ENCODE measurements at regions not wholly inside any gene's neighbourhood (a gene's known extent, or its start where the extent isn't known, plus 50 kb on each side); places are given as distances from the start of the nearest gene placed in this dataset.

GRCh38 chr5:165349735-165350134 is 1844.3 kb downstream of the MAT2B start:
- no peaks in the 10 kb centered on the region for H3K9me3 ChIP-seq (replicated peaks in 1 of 3)
- no peaks in the 10 kb centered on the region for H3K36me3 ChIP-seq (replicated peaks in 1 of 2)
- no peaks in the 10 kb centered on the region for H3K27me3 ChIP-seq
- H3K27ac ChIP-seq, result no peak overlapping the region
- DNase-seq, result no peak
- H3K4me3 ChIP-seq, result no peak overlapping the region
- no peak for TF ChIP-seq CTCF (IDR thresholded peaks at IDR 0.05)
- intact Hi-C loops (cut with DNase I), result no loop called here
- 57 to 74% (median 64%) methylated on average over 1 of the region's 1 CpG for WGBS, 4 donors
- H3K4me1 ChIP-seq (replicated peaks in 1 of 2), result no peaks in the 10 kb centered on the region

GRCh38 chr5:165351342-165351741 is 1845.9 kb downstream of the MAT2B start:
- Histone ChIP-seq H3K36me3 (replicated peaks in 1 of 2) (no peaks in the 10 kb centered on the region), H3K4me1 (replicated peaks in 1 of 2) (no peaks in the 10 kb centered on the region), H3K4me3 (no peak overlapping the region), H3K9me3 (replicated peaks in 1 of 3) (no peaks in the 10 kb centered on the region), H3K27ac (no peak overlapping the region), H3K27me3 (no peaks in the 10 kb centered on the region)
- intact Hi-C loops (cut with DNase I), result no loop called here
- TF ChIP-seq POLR2A (IDR thresholded peaks at IDR 0.05), result no peak
- TF ChIP-seq CTCF (IDR thresholded peaks at IDR 0.05), result no peak
- DNase-seq, result no peak
- 74 to 83% (median 75%) methylated on average over 5 of the region's 5 CpGs for WGBS, 4 donors

- no peak overlapping the region for H3K4me3 ChIP-seq
- intact Hi-C loops (cut with DNase I), result no loop called here
- no peaks in the 10 kb centered on the region for H3K9me3 ChIP-seq (replicated peaks in 1 of 3)
- H3K36me3 ChIP-seq (replicated peaks in 1 of 2), result no peaks in the 10 kb centered on the region
- H3K27me3 ChIP-seq, result no peaks in the 10 kb centered on the region
- H3K27ac ChIP-seq, result no peak overlapping the region
- WGBS, 4 donors, result 50 to 54% (median 52%) methylated on average over 4 of the region's 4 CpGs
- DNase-seq, result no peak
- TF ChIP-seq POLR2A (IDR thresholded peaks at IDR 0.05) (no peak), CTCF (IDR thresholded peaks at IDR 0.05) (no peak)
- H3K4me1 ChIP-seq (replicated peaks in 1 of 2), result no peaks in the 10 kb centered on the region
Measured at GRCh38 chr5:165360366-165360765, 1854.9 kb downstream of the MAT2B start.

DNA sequence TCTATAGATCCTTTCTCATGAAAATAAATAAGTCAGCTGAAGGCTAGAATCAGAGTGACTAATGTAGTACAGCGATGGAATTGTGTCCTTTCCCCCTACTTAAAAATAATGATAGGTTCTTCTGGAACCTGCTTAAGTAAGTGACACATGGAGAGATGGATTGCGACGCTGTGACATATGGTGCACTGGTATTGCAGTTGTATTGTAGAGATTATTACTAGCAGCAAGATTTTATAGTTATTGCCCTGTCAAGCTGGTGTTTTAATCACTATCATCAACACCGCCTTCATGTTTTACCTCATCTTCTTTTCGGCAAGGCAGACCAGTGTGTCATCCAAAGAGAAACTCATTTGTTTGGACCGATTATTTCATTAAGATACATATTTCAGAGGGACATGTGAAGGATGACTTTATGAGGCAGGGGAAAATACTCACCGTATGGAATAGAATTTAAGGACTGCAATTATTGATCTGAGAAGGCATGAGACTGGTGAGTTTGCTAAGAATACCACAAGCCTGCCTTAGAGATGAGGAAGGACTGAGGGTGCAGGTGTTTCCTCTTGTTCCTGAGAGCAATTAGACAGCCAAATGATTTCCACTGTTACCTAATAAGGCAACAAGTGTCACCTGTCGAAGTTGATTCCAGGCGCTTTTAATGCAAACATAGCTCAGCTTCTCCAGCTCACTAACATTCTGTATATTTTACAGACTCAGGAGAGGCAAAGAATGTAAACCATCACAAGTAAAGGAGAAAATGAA is 1855.5 kb downstream of the MAT2B start:
- Histone ChIP-seq H3K27ac (no peak overlapping the region), H3K36me3 (replicated peaks in 1 of 2) (no peaks in the 10 kb centered on the region), H3K9me3 (replicated peaks in 1 of 3) (no peaks in the 10 kb centered on the region), H3K4me1 (replicated peaks in 1 of 2) (no peaks in the 10 kb centered on the region), H3K4me3 (no peak overlapping the region), H3K27me3 (no peaks in the 10 kb centered on the region)
- TF ChIP-seq CTCF (IDR thresholded peaks at IDR 0.05) (no peak), POLR2A (IDR thresholded peaks at IDR 0.05) (no peak)
- no peak for DNase-seq
- intact Hi-C loops (cut with DNase I), result no loop called here
- WGBS, 4 donors, result 59 to 65% (median 62%) methylated on average over 9 of the region's 9 CpGs
